NCI-H345 treated with DMSO at 0.1 percent for 48 hours (cell line): ENCODE measurements at regions not wholly inside any gene's neighbourhood (a gene's known extent, or its start where the extent isn't known, plus 50 kb on each side); places are given as distances from the start of the nearest gene placed in this dataset.

Source experiments
- DNase-seq: peaks from one replicate; lab custom pipeline; 2025; ENCODE audit not compliant: unreplicated experiment; lab: John Stamatoyannopoulos, UW

DNA sequence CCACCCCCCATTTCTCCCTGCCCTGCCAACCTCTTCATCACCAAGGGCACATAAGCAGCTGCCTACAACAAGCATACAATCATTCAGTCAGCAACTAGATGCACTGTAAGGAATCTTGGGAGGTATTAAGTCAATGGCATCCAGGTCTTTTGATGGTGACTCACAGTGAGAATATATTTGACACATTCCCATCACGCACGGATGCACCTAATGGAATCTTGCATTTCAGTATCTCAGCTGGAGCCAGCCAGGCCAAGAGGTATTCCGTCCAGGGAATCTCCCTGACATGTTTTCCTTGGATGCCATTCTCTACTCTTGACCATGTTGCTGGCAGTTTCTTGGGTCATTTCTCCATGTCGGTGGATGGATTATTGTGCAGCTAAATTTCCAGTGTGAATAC is 73.9 kb upstream of the CAPRIN2 start:
- no peak for DNase-seq

DNA sequence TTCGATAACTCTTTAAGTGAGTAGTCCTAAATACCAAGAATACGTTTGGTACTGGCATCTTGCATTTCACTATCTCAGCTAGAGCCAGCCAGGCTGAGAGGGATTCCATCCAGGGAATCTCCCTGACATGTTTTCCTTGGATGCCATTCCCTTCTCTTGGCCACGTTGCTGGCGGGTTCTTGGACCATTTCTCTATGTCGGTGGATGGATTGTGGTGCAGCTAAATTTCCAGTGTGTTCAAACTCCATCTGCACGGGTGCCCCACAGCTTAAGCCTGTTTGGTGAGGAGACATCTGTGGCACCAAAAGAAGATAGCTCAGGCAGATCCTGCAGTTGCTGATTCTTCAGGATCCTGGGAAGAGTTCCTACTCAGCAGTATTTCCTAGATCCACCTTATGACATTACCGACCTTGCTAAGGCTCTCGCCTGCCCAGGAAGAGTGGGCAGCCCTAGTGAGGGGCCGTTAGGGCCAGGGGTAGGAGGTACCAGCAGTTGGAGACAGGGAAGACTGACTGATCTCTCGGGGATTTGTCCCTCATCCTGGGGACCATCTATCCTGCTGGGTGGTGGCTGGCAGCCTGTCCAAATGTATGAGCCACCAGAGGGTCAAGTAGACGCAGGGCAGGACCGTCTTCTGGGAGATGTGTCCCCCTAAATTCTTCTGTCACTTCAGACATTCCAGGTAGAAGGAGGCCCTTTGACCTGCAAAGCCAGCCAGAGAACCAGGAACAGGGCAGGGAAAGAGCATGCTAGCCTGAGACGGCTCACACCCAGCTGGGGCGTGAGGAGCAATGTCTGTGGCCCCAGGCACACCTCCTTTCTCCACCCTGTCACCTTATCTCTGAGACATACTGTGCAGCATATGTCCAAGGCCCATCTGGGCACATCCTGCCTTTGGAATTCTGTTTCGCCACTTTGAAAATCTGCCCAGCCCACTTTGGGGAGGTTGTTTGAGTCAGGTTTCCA is 72.6 kb upstream of the CAPRIN2 start:
- DNase-seq = no peak

DNA sequence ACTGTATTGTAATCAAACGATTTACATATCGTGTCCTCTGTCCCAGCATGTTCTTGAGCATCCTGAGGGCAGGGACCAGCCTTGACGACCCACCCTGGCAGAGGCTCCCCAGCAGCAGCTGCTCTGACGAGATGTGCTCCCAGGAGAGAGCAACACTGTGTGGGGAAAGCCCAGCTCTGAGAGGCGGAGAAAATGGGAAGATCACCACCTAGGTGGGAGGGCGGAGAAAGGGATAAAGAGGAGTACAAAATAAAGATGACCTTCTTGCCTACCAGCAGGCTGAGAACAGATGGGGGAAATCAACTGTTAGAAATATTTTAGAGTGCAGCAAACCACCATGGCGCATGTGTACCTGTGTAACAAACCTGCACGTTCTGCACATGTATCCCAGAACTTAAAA is 71.5 kb upstream of the CAPRIN2 start:
- DNase-seq = no peak

DNA sequence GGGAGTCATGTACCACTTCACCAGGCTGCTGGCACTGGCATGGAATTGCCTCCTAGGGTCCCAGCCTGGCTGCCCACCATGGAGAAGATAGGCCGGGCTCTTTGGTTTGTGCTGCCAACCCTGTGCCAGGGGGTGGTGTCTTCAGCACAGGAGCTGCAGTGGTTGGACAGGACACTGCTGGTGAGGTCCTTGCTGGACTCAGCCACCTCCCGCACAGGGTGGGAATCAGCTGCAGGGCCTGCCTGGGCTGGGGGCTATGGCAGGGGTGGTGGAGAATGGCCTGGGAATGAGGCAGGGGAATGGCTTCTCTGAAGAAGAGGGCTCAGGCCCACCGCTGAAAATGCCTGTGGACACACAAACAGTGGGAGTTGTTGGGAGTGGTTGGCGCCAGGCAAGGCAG is 70.6 kb upstream of the CAPRIN2 start:
- no peak for DNase-seq

DNA sequence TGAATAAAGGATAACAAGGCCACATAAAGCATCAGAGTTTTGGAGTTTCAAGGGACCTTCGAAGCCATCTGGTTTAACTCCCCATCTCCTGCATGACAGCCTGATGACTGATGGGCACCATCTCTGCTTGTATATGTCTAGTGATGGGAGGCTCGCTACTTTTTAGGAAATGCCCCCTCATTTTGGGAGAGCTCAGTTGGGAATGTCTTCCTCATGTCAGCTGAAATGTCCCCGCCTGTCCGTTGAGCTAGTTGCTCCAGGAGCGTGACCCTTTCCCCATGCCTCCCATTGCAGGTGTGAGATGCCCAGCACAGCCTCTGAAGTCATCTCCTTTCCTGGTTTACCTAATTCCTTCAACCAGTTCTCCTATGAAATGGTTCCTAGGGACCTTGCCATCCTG is 69.6 kb upstream of the CAPRIN2 start:
- no peak for DNase-seq

DNA sequence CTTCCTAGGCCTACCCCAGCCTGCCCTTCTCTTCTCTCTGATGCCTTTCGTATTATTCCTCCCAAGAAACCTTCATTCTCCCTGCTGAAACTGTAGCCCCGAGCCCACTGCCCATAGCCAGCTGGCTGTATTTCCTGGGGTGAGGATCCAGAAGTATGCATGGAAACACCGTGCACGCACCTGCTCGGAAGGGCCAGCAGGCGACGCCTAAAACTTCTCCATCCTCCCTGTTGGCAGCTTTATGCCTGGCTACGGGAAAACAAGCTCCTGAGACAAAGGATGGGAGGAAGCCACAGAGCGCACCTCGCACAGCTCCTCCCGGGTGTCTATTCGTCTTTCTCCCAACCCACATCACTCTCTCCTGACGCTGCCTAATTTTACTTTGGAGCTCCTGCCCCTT is 69.0 kb upstream of the CAPRIN2 start:
- no peak for DNase-seq

DNA sequence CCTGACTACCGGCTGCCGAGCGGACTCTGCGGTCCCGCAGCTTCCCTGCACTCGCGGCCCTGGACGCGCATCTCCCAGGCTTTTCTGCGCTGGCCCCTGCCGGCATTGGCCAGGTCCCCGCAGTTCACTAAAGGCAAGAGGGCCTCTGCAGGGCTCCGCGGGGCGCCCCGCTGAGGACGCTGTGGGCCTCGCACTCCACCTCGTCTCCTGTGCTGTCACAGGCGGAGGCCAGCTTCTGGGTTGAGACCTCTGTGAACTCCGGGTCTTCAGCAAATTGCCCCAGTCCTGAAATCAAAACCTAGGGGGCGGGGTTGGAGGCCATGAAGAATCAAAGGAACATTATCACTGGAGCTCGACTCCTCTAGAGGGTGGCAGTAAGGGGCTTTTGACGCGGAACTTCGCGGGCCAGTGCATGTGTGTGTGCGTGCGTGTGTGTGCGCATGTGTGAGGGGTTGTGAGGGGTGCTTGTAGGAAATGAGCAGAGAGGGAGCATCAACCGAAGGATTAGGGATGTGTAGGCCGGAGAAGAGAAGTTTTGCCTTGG is 68.5 kb upstream of the CAPRIN2 start:
- DNase-seq = no peak

DNA sequence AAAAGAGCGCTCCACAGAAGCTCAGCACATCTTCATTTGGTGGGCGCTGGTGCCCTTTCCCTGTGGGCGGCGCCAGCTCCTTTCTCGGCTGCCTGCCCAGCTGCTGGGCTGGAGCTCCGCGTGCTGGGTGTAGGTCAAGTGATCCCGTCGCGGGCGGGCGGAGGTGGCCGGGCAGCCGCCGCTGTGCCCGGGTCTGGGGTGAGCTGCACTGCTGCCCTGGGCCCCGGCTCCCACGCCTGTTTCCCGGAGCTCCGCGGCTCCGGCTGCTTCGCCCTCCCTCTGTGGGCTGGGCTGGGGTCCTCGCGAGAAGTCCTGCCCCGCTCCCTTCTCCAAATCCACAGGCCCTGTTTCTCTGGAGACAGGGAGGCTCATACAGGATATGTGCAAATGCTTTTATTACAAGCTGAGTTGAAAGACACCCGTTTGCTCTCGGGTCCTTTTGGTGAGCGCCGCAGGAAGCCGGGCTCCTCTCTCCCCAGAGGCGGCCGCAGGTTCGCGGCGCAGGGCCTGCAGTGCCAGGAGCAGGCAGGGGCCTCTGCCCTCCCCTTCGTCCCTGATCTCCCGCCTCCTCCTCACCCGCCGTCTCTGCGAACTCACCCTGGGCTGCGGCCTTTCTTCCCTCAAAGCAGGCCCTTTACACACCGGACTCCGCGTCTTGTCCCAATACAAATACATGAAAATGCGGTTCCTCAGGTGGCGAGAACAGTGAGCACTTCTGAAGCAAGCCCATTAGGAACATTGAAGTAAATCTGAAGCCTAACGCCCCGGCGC is 67.8 kb upstream of the CAPRIN2 start:
- DNase-seq = no peak

DNA sequence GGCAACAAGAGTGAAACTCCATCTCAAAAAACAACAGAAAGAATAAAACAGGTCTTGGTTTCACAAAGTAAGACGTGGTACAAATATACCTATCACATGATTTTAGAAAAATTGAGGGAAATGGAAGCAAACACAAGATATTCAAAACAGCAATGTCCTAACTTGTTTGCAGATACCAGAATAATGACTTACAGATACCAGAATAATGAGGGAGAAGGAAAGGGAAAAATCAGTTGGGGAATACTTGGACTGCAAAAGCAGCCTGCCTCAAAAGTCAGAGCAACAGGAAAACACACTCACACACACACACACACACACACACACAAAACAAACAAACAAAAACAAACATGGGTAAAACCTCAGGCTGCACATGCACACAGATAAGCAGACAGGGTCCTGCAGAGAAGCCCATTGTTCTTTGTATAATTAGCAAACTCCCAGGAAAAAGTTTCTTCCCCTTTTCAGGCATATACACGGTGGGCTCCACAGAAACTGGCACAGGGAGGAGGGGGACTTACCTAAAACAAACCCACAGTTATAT is 65.7 kb upstream of the CAPRIN2 start:
- DNase-seq = no peak

DNA sequence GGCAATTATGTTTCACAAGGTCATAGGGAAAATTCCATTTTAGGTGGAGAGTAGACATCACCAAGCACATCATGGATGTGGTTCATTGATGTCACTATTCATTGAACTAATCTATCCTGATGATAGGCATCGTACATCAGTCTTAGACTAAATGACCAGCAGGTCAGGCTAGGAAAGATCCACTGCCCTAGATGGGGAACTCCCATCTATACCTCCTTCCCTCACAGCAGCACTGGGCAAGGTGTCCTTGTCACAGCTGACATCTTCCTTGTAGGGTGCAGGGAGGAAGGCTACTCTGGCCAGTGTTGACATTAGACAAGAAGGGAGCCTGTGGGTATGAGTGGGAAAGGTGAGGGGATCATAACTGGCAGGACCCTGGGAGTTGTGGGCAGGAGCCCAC is 63.8 kb upstream of the CAPRIN2 start:
- DNase-seq = no peak

DNA sequence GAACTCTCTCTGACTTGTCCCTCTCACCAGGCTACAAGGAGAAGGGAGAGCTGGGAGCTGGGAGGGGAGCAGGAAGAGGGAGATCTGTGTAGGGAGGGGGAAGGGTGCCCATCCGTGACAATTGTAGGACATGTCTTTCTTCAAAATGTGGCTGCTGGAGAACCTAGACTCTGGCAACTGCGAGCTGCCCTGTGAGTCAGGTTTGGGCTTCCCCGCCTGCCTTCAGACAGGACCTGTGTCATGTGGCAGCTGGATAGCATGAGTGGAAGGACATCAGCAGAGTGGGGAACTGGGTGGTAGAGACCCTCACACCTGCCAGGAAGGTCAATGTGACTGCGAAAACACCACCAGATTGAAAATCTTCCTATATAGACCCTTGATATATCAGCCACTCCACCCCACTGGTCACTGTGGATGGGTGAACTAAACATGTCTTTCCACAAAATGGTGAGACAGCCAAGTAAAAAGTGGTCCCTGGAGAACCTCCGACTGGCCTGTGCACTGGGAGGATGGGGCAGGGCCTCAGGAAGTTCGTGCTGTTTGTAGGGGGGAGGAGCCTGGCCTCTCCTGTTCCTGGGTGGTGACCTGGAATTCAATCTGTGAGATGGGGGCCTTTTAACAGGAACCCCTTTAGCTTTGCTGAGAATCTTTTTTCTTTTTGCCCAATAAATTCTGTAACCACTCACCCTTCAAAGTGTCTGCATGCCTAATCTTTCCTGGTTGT is 62.2 kb upstream of the CAPRIN2 start:
- no peak for DNase-seq

DNA sequence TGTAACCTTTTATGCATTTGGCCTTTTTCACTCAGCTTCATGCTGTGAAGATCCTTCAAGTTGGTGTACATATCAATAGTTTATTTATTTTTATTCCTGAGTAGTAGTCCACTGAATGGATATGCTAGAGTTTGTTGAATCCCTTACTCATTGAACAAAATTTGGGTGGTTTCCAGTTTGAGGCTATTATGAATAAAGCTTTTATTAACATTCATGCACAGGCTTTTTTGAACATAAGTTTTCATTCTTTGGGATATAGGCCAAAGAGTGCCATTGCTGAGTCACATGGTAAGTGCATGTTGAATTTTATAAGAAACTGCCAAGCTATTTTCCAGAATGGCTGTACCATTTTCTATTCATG is 59.5 kb upstream of the CAPRIN2 start:
- no peak for DNase-seq

DNA sequence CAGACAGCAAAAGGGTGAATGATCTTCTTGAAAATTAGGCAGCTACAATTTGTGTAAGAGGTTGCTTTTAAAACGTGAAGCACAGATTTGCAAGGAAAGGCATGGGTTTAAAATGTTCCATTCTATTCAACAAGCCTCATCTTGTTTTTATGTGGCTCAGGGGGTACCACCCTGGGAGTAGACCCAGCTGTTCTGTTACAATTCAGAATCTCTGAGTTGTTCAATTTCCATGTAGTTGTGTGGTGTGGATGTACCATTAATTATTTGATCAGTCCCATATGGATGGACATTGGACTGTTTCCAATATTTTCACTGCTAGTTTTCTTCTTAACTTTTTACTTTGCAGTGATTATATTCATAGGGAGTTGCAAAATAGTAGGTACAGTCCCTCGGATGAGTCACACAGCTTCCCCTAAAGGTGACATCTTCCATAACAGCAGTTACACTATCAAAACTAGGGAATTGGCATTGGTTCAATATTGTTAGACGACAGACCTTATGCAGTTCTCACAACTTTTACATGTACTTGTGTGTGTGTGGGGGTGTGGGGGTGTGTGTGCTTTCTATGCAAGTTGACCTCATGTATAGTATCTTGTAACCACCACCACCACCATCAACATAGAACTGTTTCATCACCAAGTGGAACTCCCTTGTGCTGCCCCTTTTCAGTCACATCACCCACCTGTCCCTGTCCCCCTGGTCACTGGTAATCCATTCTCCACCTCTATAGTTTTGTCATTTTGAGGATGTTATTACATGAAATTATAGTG is 59.0 kb upstream of the CAPRIN2 start:
- no peak for DNase-seq

DNA sequence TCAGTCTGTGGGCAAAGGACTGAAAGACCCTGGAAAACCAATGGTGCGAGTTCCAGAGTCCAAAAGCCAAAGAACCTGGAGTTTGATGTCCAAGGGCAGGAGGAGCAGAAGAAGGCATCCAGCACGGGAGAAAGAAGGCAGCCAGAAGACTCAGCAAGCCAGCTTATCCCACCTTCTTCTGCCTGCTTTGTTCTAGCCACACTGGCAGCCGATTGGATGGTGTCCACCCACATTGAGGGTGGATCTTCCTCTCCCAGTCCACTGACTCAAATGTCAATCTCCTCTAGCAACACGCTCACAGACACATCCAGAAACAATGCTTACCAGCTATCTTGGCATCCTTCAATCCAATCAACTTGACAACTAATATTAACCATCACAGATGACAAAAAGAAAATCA is 57.2 kb upstream of the CAPRIN2 start:
- no peak for DNase-seq

DNA sequence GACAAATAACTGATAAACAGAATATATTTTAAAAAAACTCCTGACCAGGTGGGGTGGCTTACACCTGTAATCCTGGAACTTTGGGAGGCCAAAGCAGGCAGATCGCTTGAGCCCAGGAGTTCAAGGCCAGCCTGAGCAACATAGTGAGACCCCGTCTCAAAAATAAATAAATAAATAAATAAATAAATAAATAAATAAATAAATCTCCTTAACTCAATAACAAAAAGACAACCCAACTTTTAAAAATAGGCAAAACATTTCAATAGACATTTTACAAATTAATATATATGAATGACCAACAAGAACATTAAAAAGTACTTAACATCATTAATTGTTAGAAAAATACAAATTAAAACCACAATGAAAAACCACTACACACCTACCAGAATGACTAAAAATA is 56.2 kb upstream of the CAPRIN2 start:
- no peak for DNase-seq

DNA sequence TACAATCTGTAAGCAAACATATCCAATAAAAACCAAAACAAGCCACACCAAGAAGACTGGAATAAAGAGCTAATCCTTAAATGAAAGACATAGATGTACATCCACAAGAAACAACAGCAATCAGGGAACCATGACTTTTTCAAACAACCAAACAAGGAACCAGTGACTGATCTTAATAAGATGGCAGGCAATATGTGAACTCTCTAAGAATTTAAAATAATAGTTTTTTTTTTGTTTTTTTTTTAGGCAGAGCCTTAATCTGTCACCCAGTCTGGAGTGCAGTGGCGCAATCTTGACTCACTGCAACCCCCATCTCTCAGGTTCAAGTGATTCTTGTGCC is 52.9 kb upstream of the CAPRIN2 start:
- DNase-seq = no peak

DNA sequence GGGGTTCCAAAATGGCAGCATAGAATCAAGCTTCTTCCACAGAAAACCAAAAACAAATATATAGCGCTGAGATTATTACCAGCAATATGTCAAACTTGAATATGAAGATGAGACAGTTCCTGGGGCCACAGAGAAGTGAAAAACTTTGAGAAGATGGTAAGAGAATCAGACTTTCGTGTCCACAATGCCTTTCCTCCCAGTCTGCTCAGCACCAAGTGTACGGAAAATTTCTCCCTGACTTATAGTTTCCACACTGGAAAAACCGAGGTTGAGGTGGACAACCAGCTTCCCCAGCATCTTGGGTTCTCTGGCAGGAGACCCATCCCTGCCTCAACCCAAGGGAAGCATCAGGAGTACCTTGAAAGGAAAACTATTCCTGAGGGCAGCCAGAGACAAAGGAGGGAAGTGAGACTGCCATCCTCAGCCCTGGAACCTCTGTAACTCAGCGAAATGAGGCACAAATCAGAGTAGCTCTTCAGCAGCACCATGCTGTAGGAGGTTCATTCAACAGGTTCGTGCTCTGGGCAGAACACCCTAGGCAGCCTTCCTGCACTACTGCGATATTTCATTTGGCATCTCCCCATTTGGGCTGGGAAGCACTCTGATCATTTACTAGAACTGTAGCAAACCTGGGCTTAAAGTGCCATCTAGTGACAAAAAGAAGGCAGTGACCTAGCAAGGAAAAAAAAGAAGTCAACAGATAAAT is 52.4 kb upstream of the CAPRIN2 start:
- DNase-seq = peak; percentile 65

DNA sequence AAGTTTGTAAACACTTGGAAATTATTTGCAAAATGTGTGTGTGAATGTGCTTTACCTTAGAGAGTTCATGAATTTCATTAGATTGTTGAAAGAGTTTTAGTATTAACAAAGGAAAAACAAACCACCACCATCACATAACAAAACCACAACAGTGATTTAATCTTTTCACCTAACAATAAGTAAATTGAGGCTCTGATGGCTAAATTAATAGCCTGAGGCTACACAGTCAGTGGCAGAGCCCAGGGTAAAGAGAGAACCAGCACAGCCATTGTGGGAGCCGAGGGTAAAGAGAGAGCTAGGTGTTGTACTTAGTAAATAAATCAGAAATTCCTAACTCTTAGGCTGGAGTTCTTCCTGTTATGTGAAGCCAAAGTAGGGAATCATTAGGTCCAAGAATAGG is 51.2 kb upstream of the CAPRIN2 start:
- no peak for DNase-seq
